ENCODE measurements at regions not wholly inside any gene's neighbourhood (a gene's known extent, or its start where the extent isn't known, plus 50 kb on each side); places are given as distances from the start of the nearest gene placed in this dataset.
A peak's percentile ranks its signal among the peaks of the same experiment; 100 is the strongest.

GRCh38 chr3:153760948-153761347, 360.2 kb upstream of the ARHGEF26 start:
- Histone ChIP-seq H2AFZ (ENCODE audit: low read length) (no peak overlapping the region), H3K9me3 (ENCODE audit: control insufficient read depth, insufficient read depth, low read depth, low read length) (no peaks in the 10 kb centered on the region), H3K79me2 (ENCODE audit: control insufficient read depth, insufficient read depth, low read length) (no peaks in the 10 kb centered on the region), H3K36me3 (ENCODE audit: control insufficient read depth, insufficient read depth, low read length) (no peaks in the 10 kb centered on the region), H3K4me1 (ENCODE audit: control insufficient read depth, extremely low read depth, insufficient read depth, low read length) (no peaks in the 10 kb centered on the region), H4K20me1 (ENCODE audit: control insufficient read depth, extremely low read depth, insufficient read depth, low read length) (no peaks in the 10 kb centered on the region), H3K9ac (ENCODE audit: insufficient read depth, low read length) (no peak overlapping the region), H3K27ac (ENCODE audit: insufficient read depth, low read length) (no peak overlapping the region), H3K27me3 (ENCODE audit: control insufficient read depth, insufficient read depth, low read length) (no peaks in the 10 kb centered on the region), H3K4me3 (replicated peaks in 1 of 4; ENCODE audit: control extremely low read depth in 1 of 4, insufficient read depth in 1 of 4, low read depth in 3 of 4, low read length in 4 of 4) (no peak overlapping the region), H3K4me2 (ENCODE audit: extremely low read depth, insufficient read depth, low read length) (no peak overlapping the region)
- no peak for DNase-seq (ENCODE audit: low read depth in 2 of 2)
- no peak for TF ChIP-seq EZH2 (IDR thresholded peaks at IDR 0.05; ENCODE audit: low read length, missing control alignments)
- TF ChIP-seq CTCF (conservative IDR thresholded peaks at IDR 0.05 in 1 of 2, IDR thresholded peaks at IDR 0.05 in 1 of 2; ENCODE audit: low read depth in 1 of 2, low read length in 2 of 2): no peak

- Histone ChIP-seq H3K79me2 (ENCODE audit: control insufficient read depth, insufficient read depth, low read length) (no peaks in the 10 kb centered on the region), H3K9ac (ENCODE audit: insufficient read depth, low read length) (no peak overlapping the region), H3K27me3 (ENCODE audit: control insufficient read depth, insufficient read depth, low read length) (no peaks in the 10 kb centered on the region), H3K4me2 (ENCODE audit: extremely low read depth, insufficient read depth, low read length) (no peak overlapping the region), H4K20me1 (ENCODE audit: control insufficient read depth, extremely low read depth, insufficient read depth, low read length) (no peaks in the 10 kb centered on the region), H3K4me1 (ENCODE audit: control insufficient read depth, extremely low read depth, insufficient read depth, low read length) (no peaks in the 10 kb centered on the region), H3K27ac (ENCODE audit: insufficient read depth, low read length) (no peak overlapping the region), H2AFZ (ENCODE audit: low read length) (no peak overlapping the region), H3K36me3 (ENCODE audit: control insufficient read depth, insufficient read depth, low read length) (no peaks in the 10 kb centered on the region), H3K4me3 (replicated peaks in 1 of 4; ENCODE audit: control extremely low read depth in 1 of 4, insufficient read depth in 1 of 4, low read depth in 3 of 4, low read length in 4 of 4) (no peak overlapping the region), H3K9me3 (ENCODE audit: control insufficient read depth, insufficient read depth, low read depth, low read length) (no peaks in the 10 kb centered on the region)
- TF ChIP-seq CTCF (conservative IDR thresholded peaks at IDR 0.05 in 1 of 2, IDR thresholded peaks at IDR 0.05 in 1 of 2; ENCODE audit: low read depth in 1 of 2, low read length in 2 of 2) (no peak), EZH2 (IDR thresholded peaks at IDR 0.05; ENCODE audit: low read length, missing control alignments) (no peak)
- DNase-seq (ENCODE audit: low read depth in 2 of 2): peak in 1 of 2 donors; percentile 65
These were observed 358.6 kb upstream of the ARHGEF26 start for GRCh38 chr3:153762411-153763235.

- DNase-seq (ENCODE audit: low read depth in 2 of 2): no peak
- H3K4me1 ChIP-seq (ENCODE audit: control insufficient read depth, extremely low read depth, insufficient read depth, low read length): no peaks in the 10 kb centered on the region
- no peaks in the 10 kb centered on the region for H3K9me3 ChIP-seq (ENCODE audit: control insufficient read depth, insufficient read depth, low read depth, low read length)
- H3K79me2 ChIP-seq (ENCODE audit: control insufficient read depth, insufficient read depth, low read length): no peaks in the 10 kb centered on the region
- H4K20me1 ChIP-seq (ENCODE audit: control insufficient read depth, extremely low read depth, insufficient read depth, low read length): no peaks in the 10 kb centered on the region
- no peak overlapping the region for H3K4me2 ChIP-seq (ENCODE audit: extremely low read depth, insufficient read depth, low read length)
- no peak overlapping the region for H3K4me3 ChIP-seq (replicated peaks in 1 of 4; ENCODE audit: control extremely low read depth in 1 of 4, insufficient read depth in 1 of 4, low read depth in 3 of 4, low read length in 4 of 4)
- H2AFZ ChIP-seq (ENCODE audit: low read length): no peak overlapping the region
- no peaks in the 10 kb centered on the region for H3K27me3 ChIP-seq (ENCODE audit: control insufficient read depth, insufficient read depth, low read length)
- no peaks in the 10 kb centered on the region for H3K36me3 ChIP-seq (ENCODE audit: control insufficient read depth, insufficient read depth, low read length)
- no peak overlapping the region for H3K9ac ChIP-seq (ENCODE audit: insufficient read depth, low read length)
- no peak overlapping the region for H3K27ac ChIP-seq (ENCODE audit: insufficient read depth, low read length)
- TF ChIP-seq EZH2 (IDR thresholded peaks at IDR 0.05; ENCODE audit: low read length, missing control alignments) (no peak), CTCF (conservative IDR thresholded peaks at IDR 0.05 in 1 of 2, IDR thresholded peaks at IDR 0.05 in 1 of 2; ENCODE audit: low read depth in 1 of 2, low read length in 2 of 2) (no peak)
These were observed 353.3 kb upstream of the ARHGEF26 start for GRCh38 chr3:153767601-153768560.

Data from fibroblast of lung (primary cell).